H1 (cell line): ENCODE measurements at regions not wholly inside any gene's neighbourhood (a gene's known extent, or its start where the extent isn't known, plus 50 kb on each side); places are given as distances from the start of the nearest gene placed in this dataset.

Experiments
- CHD7 ChIP-seq: fragments of 300-600 bp; sonication (generic); IDR thresholded peaks from 2 replicates; pipeline ENCODE4 v1.7.1; 2012; ENCODE audit warnings: low read length, moderate library complexity, mild to moderate bottlenecking, inconsistent platforms; ENCODE audit not compliant: insufficient replicate concordance
- CTBP2 ChIP-seq: IDR thresholded peaks from 2 replicates; pipeline ENCODE4 v1.7.0; 2011; ENCODE audit warnings: borderline replicate concordance, mild to moderate bottlenecking, moderate library complexity, mixed read lengths, low read length; ENCODE audit not compliant: insufficient read depth, insufficient read length
- GTF2F1 ChIP-seq: IDR thresholded peaks from 2 replicates; pipeline ENCODE4 v1.6.1; 2012; ENCODE audit warnings: low read depth, low read length, improper control_type of control experiment, borderline replicate concordance
- MAFK ChIP-seq: IDR thresholded peaks from 2 replicates; pipeline ENCODE4 v1.6.1; 2012; ENCODE audit warnings: low read depth, mild to moderate bottlenecking, improper control_type of control experiment, low read length
- PHF8 ChIP-seq: fragments of 200-600 bp; sonication (generic); conservative IDR thresholded peaks from 2 replicates; pipeline ENCODE4 v1.7.1; 2012; ENCODE audit warnings: low read depth, mild to moderate bottlenecking, inconsistent platforms, low read length, moderate library complexity

GRCh38 chr11:127620671-127621070 lies 620.1 kb upstream of the KIRREL3 start (continued):
- no peak for TF ChIP-seq CHD7
- TF ChIP-seq GTF2F1, result no peak
- no peak for TF ChIP-seq CTBP2
- TF ChIP-seq PHF8, result no peak
- no peak for TF ChIP-seq MAFK
